GM12874 (cell line): ENCODE measurements at regions not wholly inside any gene's neighbourhood (a gene's known extent, or its start where the extent isn't known, plus 50 kb on each side); places are given as distances from the start of the nearest gene placed in this dataset.

ENCODE experiments used
- TF ChIP-seq, protein P1 (sequence below): IDR thresholded peaks from 2 replicates; pipeline ENCODE4 v1.5.1; 2011; ENCODE audit warnings: low read depth, mild to moderate bottlenecking, control low read depth, low read length, moderate library complexity; ENCODE audit not compliant: insufficient read depth

DNA sequence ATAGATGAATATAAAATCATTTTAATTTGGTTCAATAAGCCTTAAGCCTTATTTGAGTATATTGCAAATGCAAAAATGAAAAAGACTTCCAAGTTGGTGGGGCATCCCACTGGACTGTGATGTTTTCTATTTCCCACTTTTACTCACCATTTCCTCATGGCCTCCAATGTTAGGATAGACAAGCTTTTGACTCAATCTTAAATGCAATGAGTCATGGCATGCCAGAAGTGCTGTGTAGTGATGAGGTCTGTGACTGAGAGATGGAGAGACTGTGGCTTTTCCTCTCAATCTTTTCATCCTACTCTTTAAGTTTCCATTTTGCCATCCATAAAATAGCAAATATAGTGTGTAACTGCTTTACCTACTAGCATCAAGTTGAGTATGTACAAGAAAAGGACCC lies 1401.2 kb upstream of the CELF4 start:
- TF ChIP-seq, protein P1, sequence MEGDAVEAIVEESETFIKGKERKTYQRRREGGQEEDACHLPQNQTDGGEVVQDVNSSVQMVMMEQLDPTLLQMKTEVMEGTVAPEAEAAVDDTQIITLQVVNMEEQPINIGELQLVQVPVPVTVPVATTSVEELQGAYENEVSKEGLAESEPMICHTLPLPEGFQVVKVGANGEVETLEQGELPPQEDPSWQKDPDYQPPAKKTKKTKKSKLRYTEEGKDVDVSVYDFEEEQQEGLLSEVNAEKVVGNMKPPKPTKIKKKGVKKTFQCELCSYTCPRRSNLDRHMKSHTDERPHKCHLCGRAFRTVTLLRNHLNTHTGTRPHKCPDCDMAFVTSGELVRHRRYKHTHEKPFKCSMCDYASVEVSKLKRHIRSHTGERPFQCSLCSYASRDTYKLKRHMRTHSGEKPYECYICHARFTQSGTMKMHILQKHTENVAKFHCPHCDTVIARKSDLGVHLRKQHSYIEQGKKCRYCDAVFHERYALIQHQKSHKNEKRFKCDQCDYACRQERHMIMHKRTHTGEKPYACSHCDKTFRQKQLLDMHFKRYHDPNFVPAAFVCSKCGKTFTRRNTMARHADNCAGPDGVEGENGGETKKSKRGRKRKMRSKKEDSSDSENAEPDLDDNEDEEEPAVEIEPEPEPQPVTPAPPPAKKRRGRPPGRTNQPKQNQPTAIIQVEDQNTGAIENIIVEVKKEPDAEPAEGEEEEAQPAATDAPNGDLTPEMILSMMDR = no peak

DNA sequence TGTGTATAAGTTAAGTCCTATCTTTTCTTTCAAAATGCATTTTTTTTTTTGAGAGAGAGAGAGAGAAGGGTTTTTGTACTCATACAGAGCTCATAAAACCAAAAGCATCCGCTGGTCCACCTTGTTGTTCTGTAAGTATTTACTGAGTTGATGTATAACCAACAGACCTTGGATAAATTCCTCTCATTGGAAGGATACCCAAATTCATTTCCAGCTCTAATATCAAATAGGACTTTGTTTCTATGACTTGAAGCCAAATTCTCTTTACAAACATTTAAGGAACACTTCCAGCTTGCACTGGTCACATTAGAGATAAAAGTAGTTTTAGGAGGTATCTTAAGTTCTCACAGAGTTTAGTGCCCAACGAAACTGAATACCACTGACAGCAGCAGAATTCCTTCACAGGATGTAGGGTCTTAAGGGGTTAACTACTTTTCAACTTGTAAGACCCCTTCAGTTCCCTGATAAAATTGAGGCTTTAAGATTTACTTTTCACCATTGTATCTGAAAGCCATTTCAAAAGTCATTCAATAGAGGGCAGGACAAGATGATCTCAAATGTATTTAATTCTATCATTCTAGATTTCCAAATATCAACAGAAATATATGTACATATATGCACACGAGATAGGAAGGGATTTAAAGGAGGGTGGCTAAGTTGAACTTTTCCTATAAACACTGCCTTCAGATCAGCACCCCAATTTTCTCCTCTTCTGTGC lies 1398.5 kb upstream of the CELF4 start:
- TF ChIP-seq, protein P1 = no peak

DNA sequence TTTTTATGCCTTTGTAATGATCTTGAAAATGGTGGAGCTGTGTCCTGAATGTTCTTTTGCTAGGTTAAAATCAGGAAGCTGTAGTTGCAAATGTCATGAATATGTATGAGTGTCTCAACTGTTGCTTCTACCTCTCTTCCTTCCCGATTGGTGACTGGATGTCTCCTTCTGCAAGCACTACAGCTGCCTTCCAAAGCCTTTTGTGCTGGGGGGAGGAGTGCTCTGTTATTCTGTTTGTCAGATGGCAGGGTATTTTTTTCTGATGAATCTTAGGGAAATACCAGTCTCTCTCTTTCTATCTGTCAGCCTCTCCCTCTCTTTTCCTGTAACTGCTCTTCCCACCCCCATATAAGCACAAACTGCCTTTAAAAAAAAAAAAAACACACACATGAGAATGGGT lies 1396.3 kb upstream of the CELF4 start:
- TF ChIP-seq, protein P1 = no peak

DNA sequence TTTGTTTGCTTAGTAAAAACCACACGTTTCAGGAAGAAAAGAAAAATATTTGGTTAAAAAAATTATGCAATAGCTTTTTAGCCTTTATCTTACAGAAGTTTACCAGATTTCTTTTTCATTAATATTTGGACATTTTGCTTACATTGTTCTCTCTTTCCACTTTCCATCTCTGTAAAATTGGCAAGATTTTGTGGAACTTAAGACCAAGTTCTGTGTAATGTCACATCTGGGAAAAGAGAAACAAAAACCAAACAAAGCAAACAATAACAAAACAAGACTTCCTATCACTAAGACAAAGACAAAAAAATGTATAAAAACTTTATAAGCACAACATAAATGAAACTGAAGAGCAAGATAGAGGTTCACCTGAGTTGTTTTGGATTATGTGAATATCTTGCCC lies 1392.1 kb upstream of the CELF4 start:
- TF ChIP-seq, protein P1 = no peak

DNA sequence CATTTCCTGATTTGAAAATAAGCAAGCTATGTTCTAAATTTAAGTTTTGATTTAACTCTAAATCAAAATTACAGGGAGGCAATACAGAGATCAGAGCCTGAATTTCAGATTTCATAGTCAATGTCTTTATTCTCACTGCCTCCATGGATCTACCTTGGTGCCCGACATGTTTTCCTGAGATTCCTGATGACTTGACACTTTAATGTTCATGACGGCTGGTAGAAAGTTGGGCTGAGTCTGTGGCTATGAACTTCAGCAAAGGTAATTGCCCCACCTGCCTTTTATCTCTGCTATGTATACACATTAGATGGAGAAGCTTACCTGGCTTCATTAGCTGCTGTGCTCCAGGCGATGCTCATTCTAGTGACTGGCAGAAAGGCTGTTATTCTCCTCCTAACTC lies 1390.5 kb upstream of the CELF4 start:
- TF ChIP-seq, protein P1 = no peak

DNA sequence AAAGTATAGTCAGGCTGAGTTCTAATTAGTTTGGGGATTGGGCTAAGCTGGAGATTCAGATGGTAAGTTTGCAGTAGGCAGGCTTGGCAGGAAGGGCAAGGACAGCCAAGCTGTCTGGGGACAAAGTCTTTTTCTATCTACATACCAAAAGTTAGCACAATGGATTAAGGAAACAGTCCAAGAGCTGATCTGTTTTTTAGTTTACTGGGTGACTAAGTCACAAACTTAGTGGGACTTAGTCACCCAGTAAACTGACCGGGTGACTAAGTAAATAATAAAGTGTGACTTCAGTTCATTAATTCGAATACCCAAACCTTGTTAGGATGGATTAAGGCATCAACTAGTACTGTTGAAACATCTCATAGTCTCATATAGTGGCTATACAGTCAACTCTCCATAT lies 1386.0 kb upstream of the CELF4 start:
- TF ChIP-seq, protein P1 = no peak

DNA sequence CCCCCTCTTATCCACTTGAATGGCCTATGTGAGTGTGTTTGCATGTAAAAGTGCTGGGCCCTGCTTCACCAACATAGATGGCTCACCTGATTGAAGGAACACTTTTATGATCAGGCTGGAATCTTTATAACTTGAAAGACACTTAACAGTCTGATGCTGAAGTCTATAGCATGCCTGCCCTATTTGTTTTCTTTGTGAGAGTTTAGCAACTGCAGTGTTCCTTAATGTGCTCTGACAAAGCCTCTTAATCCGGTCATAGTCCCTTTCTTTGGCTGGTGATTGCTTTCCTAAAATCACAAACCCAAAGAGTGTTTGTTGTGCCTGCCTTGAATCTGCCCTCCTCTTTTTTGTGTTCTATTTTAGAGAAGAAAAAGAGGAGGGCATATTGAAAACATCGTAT lies 1382.8 kb upstream of the CELF4 start:
- TF ChIP-seq, protein P1 = no peak
